ENCODE measurements at regions not wholly inside any gene's neighbourhood (a gene's known extent, or its start where the extent isn't known, plus 50 kb on each side); places are given as distances from the start of the nearest gene placed in this dataset.

DNA sequence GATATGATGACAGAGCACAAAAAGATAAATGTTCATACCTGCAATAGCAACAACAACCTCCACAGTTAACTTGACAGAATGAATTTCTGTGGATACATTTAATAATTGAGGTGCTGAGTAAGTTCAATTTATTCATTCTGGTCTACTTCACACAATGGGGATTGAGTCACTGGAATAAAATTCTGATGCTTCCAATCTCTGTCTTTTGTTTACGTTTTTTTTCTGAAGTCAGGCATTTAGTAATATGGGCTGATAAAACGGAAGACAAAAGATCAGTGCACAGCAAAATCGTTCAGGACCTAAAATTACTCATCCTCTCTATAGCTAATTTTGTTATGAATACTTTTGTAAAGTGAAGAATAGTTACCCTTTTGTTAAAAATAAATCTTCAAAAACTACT is 565.9 kb upstream of the CCDC54 start:
- Histone ChIP-seq H3K27me3 (ENCODE audit: insufficient read depth, low read length, poor library complexity, severe bottlenecking) (no peaks in the 10 kb centered on the region), H3K4me2 (ENCODE audit: low read depth, low read length, poor library complexity, severe bottlenecking) (no peak overlapping the region), H3K9me2 (replicated peaks; ENCODE audit: low read depth, low read length) (no peaks in the 10 kb centered on the region), H3K9ac (ENCODE audit: low read depth, low read length, poor library complexity, severe bottlenecking) (no peak overlapping the region), H3K4me1 (ENCODE audit: insufficient read depth, low read length, poor library complexity, severe bottlenecking) (peaks cover 4% of the 10 kb centered on the region), H3K79me2 (ENCODE audit: insufficient read depth, low read length) (no peaks in the 10 kb centered on the region), H4K20me1 (ENCODE audit: insufficient read depth, low read length, poor library complexity, severe bottlenecking) (no peaks in the 10 kb centered on the region), H3F3A (ENCODE audit: low read depth) (no peaks in the 10 kb centered on the region), H2AFZ (ENCODE audit: low read length) (no peak overlapping the region), H3K36me3 (ENCODE audit: insufficient read depth, low read length) (no peaks in the 10 kb centered on the region), H3K9me3 (ENCODE audit: insufficient read depth, low read depth, low read length) (no peaks in the 10 kb centered on the region), H3K4me3 (ENCODE audit: low read length, poor library complexity, severe bottlenecking) (no peak overlapping the region)
- TF ChIP-seq EZH2phosphoT487 (IDR thresholded peaks at IDR 0.05; ENCODE audit: borderline replicate concordance), result no peak
- TF ChIP-seq, protein P1, sequence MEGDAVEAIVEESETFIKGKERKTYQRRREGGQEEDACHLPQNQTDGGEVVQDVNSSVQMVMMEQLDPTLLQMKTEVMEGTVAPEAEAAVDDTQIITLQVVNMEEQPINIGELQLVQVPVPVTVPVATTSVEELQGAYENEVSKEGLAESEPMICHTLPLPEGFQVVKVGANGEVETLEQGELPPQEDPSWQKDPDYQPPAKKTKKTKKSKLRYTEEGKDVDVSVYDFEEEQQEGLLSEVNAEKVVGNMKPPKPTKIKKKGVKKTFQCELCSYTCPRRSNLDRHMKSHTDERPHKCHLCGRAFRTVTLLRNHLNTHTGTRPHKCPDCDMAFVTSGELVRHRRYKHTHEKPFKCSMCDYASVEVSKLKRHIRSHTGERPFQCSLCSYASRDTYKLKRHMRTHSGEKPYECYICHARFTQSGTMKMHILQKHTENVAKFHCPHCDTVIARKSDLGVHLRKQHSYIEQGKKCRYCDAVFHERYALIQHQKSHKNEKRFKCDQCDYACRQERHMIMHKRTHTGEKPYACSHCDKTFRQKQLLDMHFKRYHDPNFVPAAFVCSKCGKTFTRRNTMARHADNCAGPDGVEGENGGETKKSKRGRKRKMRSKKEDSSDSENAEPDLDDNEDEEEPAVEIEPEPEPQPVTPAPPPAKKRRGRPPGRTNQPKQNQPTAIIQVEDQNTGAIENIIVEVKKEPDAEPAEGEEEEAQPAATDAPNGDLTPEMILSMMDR (conservative IDR thresholded peaks at IDR 0.05; ENCODE audit: low read length), result no peak

DNA sequence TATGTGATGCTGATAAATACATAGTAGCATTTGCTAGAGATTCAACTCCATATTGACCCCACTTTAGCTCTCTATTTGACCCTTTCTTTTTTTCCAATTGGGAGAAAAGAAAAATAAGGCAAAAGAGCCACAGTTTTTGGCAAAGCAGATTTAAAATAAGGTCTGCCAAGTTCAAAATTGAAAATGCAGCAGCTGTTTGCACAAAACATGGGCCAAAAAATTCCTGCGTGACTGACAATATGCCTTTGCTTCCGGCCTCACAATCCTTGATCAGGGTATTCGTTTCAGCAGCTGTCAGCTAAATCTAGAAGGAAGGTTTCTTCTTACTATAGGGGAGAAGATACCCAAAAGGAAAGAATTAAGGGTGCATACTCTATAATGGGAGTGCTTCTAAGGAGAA is 563.5 kb upstream of the CCDC54 start:
- no peaks in the 10 kb centered on the region for H3K9me3 ChIP-seq (ENCODE audit: insufficient read depth, low read depth, low read length)
- H3K27me3 ChIP-seq (ENCODE audit: insufficient read depth, low read length, poor library complexity, severe bottlenecking), result no peaks in the 10 kb centered on the region
- H2AFZ ChIP-seq (ENCODE audit: low read length), result no peak overlapping the region
- H3K9me2 ChIP-seq (replicated peaks; ENCODE audit: low read depth, low read length), result no peaks in the 10 kb centered on the region
- no peaks in the 10 kb centered on the region for H3K79me2 ChIP-seq (ENCODE audit: insufficient read depth, low read length)
- no peaks in the 10 kb centered on the region for H3K36me3 ChIP-seq (ENCODE audit: insufficient read depth, low read length)
- H3K4me1 ChIP-seq (ENCODE audit: insufficient read depth, low read length, poor library complexity, severe bottlenecking), result peaks cover 20% of the 10 kb centered on the region
- no peak overlapping the region for H3K4me2 ChIP-seq (ENCODE audit: low read depth, low read length, poor library complexity, severe bottlenecking)
- no peak overlapping the region for H3K4me3 ChIP-seq (ENCODE audit: low read length, poor library complexity, severe bottlenecking)
- H3K9ac ChIP-seq (ENCODE audit: low read depth, low read length, poor library complexity, severe bottlenecking), result no peak overlapping the region
- H4K20me1 ChIP-seq (ENCODE audit: insufficient read depth, low read length, poor library complexity, severe bottlenecking), result no peaks in the 10 kb centered on the region
- TF ChIP-seq, protein P1 (conservative IDR thresholded peaks at IDR 0.05; ENCODE audit: low read length), result no peak
- no peak for TF ChIP-seq EZH2phosphoT487 (IDR thresholded peaks at IDR 0.05; ENCODE audit: borderline replicate concordance)
- no peaks in the 10 kb centered on the region for H3F3A ChIP-seq (ENCODE audit: low read depth)

DNA sequence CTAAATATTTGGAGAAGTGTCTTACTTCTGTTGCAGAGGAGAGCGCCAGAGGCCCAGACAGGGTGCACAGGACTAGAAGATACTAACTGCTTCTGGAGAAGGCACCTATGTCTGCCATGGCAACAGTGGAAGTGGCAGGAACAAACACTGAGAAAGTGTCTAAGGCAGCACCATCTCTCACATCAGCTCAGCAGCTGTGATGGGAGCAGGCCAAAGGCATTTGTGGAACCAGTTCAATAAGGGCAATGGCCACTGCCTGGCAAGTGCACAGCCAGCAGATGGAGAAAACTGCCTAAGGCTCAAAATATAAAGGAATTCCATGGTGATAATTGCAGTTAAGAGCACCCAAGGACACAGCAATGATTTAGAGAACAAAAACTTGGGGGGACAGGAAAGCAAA is 563.0 kb upstream of the CCDC54 start:
- no peak overlapping the region for H3K4me2 ChIP-seq (ENCODE audit: low read depth, low read length, poor library complexity, severe bottlenecking)
- TF ChIP-seq, protein P1 (conservative IDR thresholded peaks at IDR 0.05; ENCODE audit: low read length), result no peak
- TF ChIP-seq EZH2phosphoT487 (IDR thresholded peaks at IDR 0.05; ENCODE audit: borderline replicate concordance), result no peak
- H3K9ac ChIP-seq (ENCODE audit: low read depth, low read length, poor library complexity, severe bottlenecking), result no peak overlapping the region

More for the DNA sequence above, 563.0 kb upstream of the CCDC54 start:
- Histone ChIP-seq H3K36me3 (ENCODE audit: insufficient read depth, low read length) (no peaks in the 10 kb centered on the region), H3K9me2 (replicated peaks; ENCODE audit: low read depth, low read length) (no peaks in the 10 kb centered on the region), H3K79me2 (ENCODE audit: insufficient read depth, low read length) (no peaks in the 10 kb centered on the region), H4K20me1 (ENCODE audit: insufficient read depth, low read length, poor library complexity, severe bottlenecking) (no peaks in the 10 kb centered on the region), H3K4me1 (ENCODE audit: insufficient read depth, low read length, poor library complexity, severe bottlenecking) (peaks cover 20% of the 10 kb centered on the region), H3K9me3 (ENCODE audit: insufficient read depth, low read depth, low read length) (no peaks in the 10 kb centered on the region), H2AFZ (ENCODE audit: low read length) (no peak overlapping the region), H3F3A (ENCODE audit: low read depth) (no peaks in the 10 kb centered on the region), H3K4me3 (ENCODE audit: low read length, poor library complexity, severe bottlenecking) (no peak overlapping the region), H3K27me3 (ENCODE audit: insufficient read depth, low read length, poor library complexity, severe bottlenecking) (no peaks in the 10 kb centered on the region)
